Astrocyte (in vitro differentiated cells and primary cell): ENCODE measurements at regions not wholly inside any gene's neighbourhood (a gene's known extent, or its start where the extent isn't known, plus 50 kb on each side); places are given as distances from the start of the nearest gene placed in this dataset.

ENCODE experiments used
- CTCF ChIP-seq: IDR thresholded peaks from 2 replicates; pipeline ENCODE4 v1.5.1; 2011; ENCODE audit warnings: low read depth, mild to moderate bottlenecking, inconsistent platforms, low read length, moderate library complexity; ENCODE audit not compliant: insufficient read depth
- EZH2 ChIP-seq: IDR thresholded peaks from 2 replicates; pipeline ENCODE4 v1.6.1; 2012; ENCODE audit warnings: mild to moderate bottlenecking, low read length, inconsistent platforms; ENCODE audit not compliant: insufficient read depth

GRCh38 chr14:49319810-49320209, 266.4 kb downstream of the RPS29 start:
- TF ChIP-seq CTCF = no peak
- TF ChIP-seq EZH2 = no peak
